Body of pancreas (tissue), 4 donors: ENCODE measurements at regions not wholly inside any gene's neighbourhood (a gene's known extent, or its start where the extent isn't known, plus 50 kb on each side); places are given as distances from the start of the nearest gene placed in this dataset.

Source experiments
- POLR2A ChIP-seq, 3 donors: fragments of 450-650 bp; IDR thresholded peaks; one replicate each; pipeline ENCODE4 v1.6.1; 2016; ENCODE audit warnings: antibody characterized with exemption in 3 of 3, mild to moderate bottlenecking in 2 of 3
- TF ChIP-seq, protein P1 (sequence below), 7 experiments: fragments of 450-650 bp in 4 of 7; fragments of 200-600 bp in 3 of 7; sonication (generic) in 3 of 7; IDR thresholded peaks; one replicate each; pipeline ENCODE4 v1.5.1; 2016 to 2019; ENCODE audit warnings: antibody characterized with exemption in 7 of 7

DNA sequence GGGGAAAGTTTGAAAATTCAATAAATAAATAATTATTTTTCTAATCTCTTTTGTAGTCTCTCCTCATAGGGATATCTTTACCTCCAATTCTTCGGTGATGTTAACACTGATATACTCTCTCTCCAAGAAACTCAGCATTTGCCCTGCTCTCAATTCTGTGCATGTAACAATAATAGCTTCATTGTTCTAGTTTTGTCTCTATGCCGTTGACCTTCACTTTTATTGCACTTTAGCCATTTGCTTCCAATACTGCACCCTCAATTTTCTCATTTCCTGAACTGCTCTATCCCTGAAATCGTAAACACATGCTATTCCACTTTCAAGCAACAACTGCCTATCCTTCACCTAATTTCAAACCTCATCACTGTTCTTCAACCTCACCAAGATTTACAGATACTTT, 645.0 kb downstream of the C12orf50 start:
- TF ChIP-seq, protein P1, sequence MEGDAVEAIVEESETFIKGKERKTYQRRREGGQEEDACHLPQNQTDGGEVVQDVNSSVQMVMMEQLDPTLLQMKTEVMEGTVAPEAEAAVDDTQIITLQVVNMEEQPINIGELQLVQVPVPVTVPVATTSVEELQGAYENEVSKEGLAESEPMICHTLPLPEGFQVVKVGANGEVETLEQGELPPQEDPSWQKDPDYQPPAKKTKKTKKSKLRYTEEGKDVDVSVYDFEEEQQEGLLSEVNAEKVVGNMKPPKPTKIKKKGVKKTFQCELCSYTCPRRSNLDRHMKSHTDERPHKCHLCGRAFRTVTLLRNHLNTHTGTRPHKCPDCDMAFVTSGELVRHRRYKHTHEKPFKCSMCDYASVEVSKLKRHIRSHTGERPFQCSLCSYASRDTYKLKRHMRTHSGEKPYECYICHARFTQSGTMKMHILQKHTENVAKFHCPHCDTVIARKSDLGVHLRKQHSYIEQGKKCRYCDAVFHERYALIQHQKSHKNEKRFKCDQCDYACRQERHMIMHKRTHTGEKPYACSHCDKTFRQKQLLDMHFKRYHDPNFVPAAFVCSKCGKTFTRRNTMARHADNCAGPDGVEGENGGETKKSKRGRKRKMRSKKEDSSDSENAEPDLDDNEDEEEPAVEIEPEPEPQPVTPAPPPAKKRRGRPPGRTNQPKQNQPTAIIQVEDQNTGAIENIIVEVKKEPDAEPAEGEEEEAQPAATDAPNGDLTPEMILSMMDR (IDR thresholded peaks at IDR 0.05): no peak
- no peak for TF ChIP-seq POLR2A (IDR thresholded peaks at IDR 0.05)
